Transverse colon (tissue), 3 donors: ENCODE measurements at regions not wholly inside any gene's neighbourhood (a gene's known extent, or its start where the extent isn't known, plus 50 kb on each side); places are given as distances from the start of the nearest gene placed in this dataset.

Source experiments
- POLR2A ChIP-seq: fragments of 450-650 bp; IDR thresholded peaks from one replicate; pipeline ENCODE4 v1.6.1; 2016; ENCODE audit warnings: antibody characterized with exemption, mild to moderate bottlenecking, moderate library complexity
- TF ChIP-seq, protein P1 (sequence below), 5 experiments: fragments of 200-600 bp in 3 of 5; fragments of 450-650 bp in 2 of 5; sonication (generic) in 3 of 5; IDR thresholded peaks; 1 replicate in 2 of 5; 2 replicates in 3 of 5; pipeline ENCODE4 v1.5.1; 2016 to 2017; ENCODE audit warnings: antibody characterized with exemption in 5 of 5, inconsistent platforms in 3 of 5, mild to moderate bottlenecking in 2 of 5, moderate library complexity in 1 of 5

DNA sequence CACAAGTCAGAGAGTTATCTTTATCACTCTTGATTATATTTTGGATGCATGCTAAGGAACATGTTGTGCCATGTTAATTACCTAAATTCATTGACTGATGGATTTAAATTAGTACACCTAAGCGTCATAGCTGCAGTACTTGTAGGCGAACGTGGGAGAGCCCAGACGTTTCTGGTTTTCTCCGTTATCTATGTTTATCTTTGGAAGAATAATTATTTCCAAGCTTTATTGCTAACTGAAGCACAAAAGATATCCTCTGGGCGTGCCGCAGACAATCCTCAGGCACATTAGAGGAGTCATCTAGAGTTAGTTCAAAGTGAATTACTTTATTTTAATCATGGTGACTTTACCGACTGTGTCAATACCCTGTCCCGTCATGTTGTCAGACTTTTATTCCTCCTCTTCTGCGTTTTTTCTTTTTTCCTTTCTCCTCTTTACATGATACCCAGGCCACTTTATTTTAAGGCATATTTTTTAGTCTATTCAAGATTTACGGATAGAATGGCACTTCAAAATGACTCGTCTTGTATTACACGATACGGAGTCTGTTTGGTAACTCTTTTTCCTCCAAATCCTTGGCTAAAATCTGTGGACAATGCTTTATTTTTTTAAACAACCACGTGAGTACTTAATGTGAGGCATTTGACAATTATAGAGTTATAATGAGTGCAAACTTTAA is 632.0 kb upstream of the TENM3 start:
- TF ChIP-seq, protein P1, sequence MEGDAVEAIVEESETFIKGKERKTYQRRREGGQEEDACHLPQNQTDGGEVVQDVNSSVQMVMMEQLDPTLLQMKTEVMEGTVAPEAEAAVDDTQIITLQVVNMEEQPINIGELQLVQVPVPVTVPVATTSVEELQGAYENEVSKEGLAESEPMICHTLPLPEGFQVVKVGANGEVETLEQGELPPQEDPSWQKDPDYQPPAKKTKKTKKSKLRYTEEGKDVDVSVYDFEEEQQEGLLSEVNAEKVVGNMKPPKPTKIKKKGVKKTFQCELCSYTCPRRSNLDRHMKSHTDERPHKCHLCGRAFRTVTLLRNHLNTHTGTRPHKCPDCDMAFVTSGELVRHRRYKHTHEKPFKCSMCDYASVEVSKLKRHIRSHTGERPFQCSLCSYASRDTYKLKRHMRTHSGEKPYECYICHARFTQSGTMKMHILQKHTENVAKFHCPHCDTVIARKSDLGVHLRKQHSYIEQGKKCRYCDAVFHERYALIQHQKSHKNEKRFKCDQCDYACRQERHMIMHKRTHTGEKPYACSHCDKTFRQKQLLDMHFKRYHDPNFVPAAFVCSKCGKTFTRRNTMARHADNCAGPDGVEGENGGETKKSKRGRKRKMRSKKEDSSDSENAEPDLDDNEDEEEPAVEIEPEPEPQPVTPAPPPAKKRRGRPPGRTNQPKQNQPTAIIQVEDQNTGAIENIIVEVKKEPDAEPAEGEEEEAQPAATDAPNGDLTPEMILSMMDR (IDR thresholded peaks at IDR 0.05), result no peak
- no peak for TF ChIP-seq POLR2A
